HG02938 (cell line): ENCODE measurements at regions not wholly inside any gene's neighbourhood (a gene's known extent, or its start where the extent isn't known, plus 50 kb on each side); places are given as distances from the start of the nearest gene placed in this dataset.
"Not testable (repeated sequence)": the region's sequence is repeated elsewhere in the genome, so short reads cannot be mapped to it uniquely, and the experiment has no call there.

Source experiments
- ATAC-seq: cut with Tn5 transposase; IDR thresholded peaks from one replicate; pipeline ENCODE4 v1.9.1; 2021; ENCODE audit warnings: mild to moderate bottlenecking, moderate library complexity; ENCODE audit not compliant: unreplicated experiment

GRCh38 chr7:20466543-20467021, 135.9 kb downstream of the ITGB8 start:
- ATAC-seq, result no peak

- no peak for ATAC-seq
Measured at GRCh38 chr7:20470082-20470481, 139.4 kb downstream of the ITGB8 start.

GRCh38 chr7:20470726-20471125, 140.0 kb downstream of the ITGB8 start:
- ATAC-seq, result no peak

- ATAC-seq, result no peak
Measured at GRCh38 chr7:20474249-20474648, 141.2 kb upstream of the ABCB5 start.

GRCh38 chr7:20475756-20476155, 139.7 kb upstream of the ABCB5 start:
- no peak for ATAC-seq

- ATAC-seq, result no peak
Measured at GRCh38 chr7:20477067-20477466, 138.4 kb upstream of the ABCB5 start.

- no peak for ATAC-seq
Measured at GRCh38 chr7:20479706-20480105, 135.8 kb upstream of the ABCB5 start.

- ATAC-seq, result no peak
Measured at GRCh38 chr7:20482071-20482470, 133.4 kb upstream of the ABCB5 start.

GRCh38 chr7:20484356-20484755, 131.1 kb upstream of the ABCB5 start:
- no peak for ATAC-seq

GRCh38 chr7:20488850-20489249, 126.6 kb upstream of the ABCB5 start:
- no peak for ATAC-seq

- no peak for ATAC-seq
Measured at GRCh38 chr7:20491284-20491683, 124.2 kb upstream of the ABCB5 start.

- no peak for ATAC-seq
Measured at GRCh38 chr7:20494566-20494965, 120.9 kb upstream of the ABCB5 start.

GRCh38 chr7:20501473-20501872, 114.0 kb upstream of the ABCB5 start:
- not testable (repeated sequence) for ATAC-seq

- ATAC-seq, result no peak
Measured at GRCh38 chr7:20503278-20503950, 112.1 kb upstream of the ABCB5 start.

GRCh38 chr7:20504060-20504459, 111.4 kb upstream of the ABCB5 start:
- ATAC-seq, result no peak

GRCh38 chr7:20506175-20506574, 109.3 kb upstream of the ABCB5 start:
- ATAC-seq, result no peak

- ATAC-seq, result no peak
Measured at GRCh38 chr7:20507157-20507556, 108.3 kb upstream of the ABCB5 start.

- no peak for ATAC-seq
Measured at GRCh38 chr7:20508109-20508508, 107.4 kb upstream of the ABCB5 start.

- no peak for ATAC-seq
Measured at GRCh38 chr7:20509892-20510572, 105.4 kb upstream of the ABCB5 start.

GRCh38 chr7:20510573-20510900, 104.9 kb upstream of the ABCB5 start:
- no peak for ATAC-seq

GRCh38 chr7:20513341-20513740, 102.1 kb upstream of the ABCB5 start:
- ATAC-seq, result no peak

- no peak for ATAC-seq
Measured at GRCh38 chr7:20513897-20514296, 101.6 kb upstream of the ABCB5 start.

- no peak for ATAC-seq
Measured at GRCh38 chr7:20514364-20514763, 101.1 kb upstream of the ABCB5 start.
